ENCODE measurements at regions not wholly inside any gene's neighbourhood (a gene's known extent, or its start where the extent isn't known, plus 50 kb on each side); places are given as distances from the start of the nearest gene placed in this dataset.

DNA sequence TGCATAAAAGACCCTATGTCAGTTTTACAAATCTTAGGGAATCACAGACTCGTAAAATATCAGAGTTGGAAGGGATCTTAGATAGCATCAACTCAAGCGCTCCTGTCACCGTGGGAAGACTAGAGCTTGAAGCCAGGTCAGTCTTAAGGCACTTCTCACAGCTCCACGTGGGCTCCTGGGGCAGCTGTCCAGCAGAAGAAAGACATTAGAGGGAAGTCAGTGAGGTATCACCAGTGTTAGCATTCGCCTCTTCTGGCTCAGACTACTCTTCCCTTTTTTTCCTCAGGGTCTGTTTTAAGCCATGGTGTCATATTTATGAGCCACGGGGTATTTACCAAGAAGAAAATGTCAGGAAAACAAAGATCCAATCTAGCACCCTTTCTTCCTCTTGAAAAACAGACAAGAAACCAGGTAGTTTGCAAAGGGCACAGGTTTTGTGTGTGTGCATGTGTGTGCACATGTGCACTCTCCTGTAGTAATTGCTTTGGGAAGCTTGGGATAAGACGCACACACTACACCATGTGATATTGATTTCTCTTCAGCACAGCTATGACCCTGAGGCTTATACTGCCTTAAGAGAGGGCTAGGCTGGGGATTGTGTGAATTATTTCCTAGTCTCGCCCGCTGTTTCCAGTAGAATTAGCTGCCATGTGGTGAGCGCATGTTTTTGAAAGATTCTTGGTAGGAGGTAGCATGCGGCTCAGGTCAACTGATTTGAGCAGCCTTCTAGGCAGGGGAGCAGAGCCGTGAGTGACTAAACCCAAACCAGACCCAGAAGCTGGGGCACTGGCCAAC, 61.0 kb upstream of the ELAC2 start:
- no peak overlapping the region for H3K27ac ChIP-seq (ENCODE audit: low read depth in 1 of 2, low read length in 1 of 2)
- no peaks in the 10 kb centered on the region for H3K9me3 ChIP-seq (ENCODE audit: control insufficient read depth in 2 of 2, insufficient read depth in 1 of 2, low read length in 1 of 2)
- H3K36me3 ChIP-seq (ENCODE audit: control insufficient read depth in 2 of 2, insufficient read depth in 2 of 2, low read length in 1 of 2), result no peaks in the 10 kb centered on the region
- DNase-seq (ENCODE audit: low read depth in 6 of 9, low spot score in 9 of 9), result no peak
- H3K4me3 ChIP-seq (ENCODE audit: low read length in 2 of 2), result no peak overlapping the region
- WGBS, result 78% methylated on average over 12 of the region's 12 CpGs
- no peaks in the 10 kb centered on the region for H3K4me1 ChIP-seq (ENCODE audit: control insufficient read depth in 2 of 2, insufficient read depth in 2 of 2, low read length in 2 of 2)
- no peaks in the 10 kb centered on the region for H3K27me3 ChIP-seq (ENCODE audit: control insufficient read depth in 2 of 2, insufficient read depth in 1 of 2, low read length in 1 of 2)

DNA sequence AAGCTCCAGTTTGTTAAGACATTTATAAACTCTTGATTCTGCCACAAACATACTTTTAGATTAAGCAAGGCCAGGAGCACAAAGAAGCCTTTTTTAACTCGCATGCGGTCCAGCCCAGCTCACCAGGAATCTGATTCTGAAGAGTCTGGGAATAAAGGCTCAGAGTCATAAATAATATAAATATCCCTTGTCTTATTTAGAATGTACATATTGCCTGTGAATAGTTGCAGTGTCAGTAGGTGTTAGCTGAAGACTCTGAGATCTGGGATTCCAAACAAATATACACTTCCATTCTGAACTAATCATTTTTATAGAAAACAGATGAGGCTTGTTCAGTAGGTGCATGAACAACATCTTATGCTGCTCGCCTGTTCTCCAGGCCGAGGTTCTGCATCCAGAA, 59.1 kb upstream of the ELAC2 start:
- DNase-seq (ENCODE audit: low read depth in 6 of 9, low spot score in 9 of 9), result no peak

DNA sequence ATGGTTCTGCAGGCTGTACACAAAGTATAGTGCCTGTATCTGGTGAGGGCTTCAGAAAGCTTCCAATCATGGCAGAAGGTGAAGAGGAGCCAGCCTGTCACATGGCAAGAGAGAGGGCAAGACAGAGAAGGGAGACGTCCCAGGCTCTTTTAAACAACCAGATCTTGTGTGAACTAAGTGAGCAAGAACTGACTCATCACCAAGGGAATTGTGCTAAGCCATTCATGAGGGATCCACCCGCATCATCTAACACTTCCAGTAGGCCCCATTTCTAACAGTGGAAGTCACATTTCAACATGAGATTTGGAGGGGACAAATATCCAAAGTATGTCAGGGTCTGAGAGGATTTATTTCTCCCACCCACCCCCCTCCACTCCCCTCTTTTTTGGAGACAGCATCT, 56.2 kb upstream of the ELAC2 start:
- no peak for DNase-seq (ENCODE audit: low read depth in 6 of 9, low spot score in 9 of 9)
- no peaks in the 10 kb centered on the region for H3K36me3 ChIP-seq (ENCODE audit: control insufficient read depth in 2 of 2, insufficient read depth in 2 of 2, low read length in 1 of 2)
- no peak overlapping the region for H3K27ac ChIP-seq (ENCODE audit: low read depth in 1 of 2, low read length in 1 of 2)
- no peaks in the 10 kb centered on the region for H3K9me3 ChIP-seq (ENCODE audit: control insufficient read depth in 2 of 2, insufficient read depth in 1 of 2, low read length in 1 of 2)
- H3K27me3 ChIP-seq (ENCODE audit: control insufficient read depth in 2 of 2, insufficient read depth in 1 of 2, low read length in 1 of 2), result no peaks in the 10 kb centered on the region
- H3K4me3 ChIP-seq (ENCODE audit: low read length in 2 of 2), result no peak overlapping the region
- 82% methylated on average over 2 of the region's 2 CpGs for WGBS
- H3K4me1 ChIP-seq (ENCODE audit: control insufficient read depth in 2 of 2, insufficient read depth in 2 of 2, low read length in 2 of 2), result no peaks in the 10 kb centered on the region

More for the DNA sequence above, 59.1 kb upstream of the ELAC2 start:
- H3K27ac ChIP-seq (ENCODE audit: low read depth in 1 of 2, low read length in 1 of 2), result no peak overlapping the region
- no peaks in the 10 kb centered on the region for H3K36me3 ChIP-seq (ENCODE audit: control insufficient read depth in 2 of 2, insufficient read depth in 2 of 2, low read length in 1 of 2)
- no peak overlapping the region for H3K4me3 ChIP-seq (ENCODE audit: low read length in 2 of 2)
- no peaks in the 10 kb centered on the region for H3K4me1 ChIP-seq (ENCODE audit: control insufficient read depth in 2 of 2, insufficient read depth in 2 of 2, low read length in 2 of 2)
- WGBS, result 93% methylated on average over 4 of the region's 4 CpGs
- no peaks in the 10 kb centered on the region for H3K27me3 ChIP-seq (ENCODE audit: control insufficient read depth in 2 of 2, insufficient read depth in 1 of 2, low read length in 1 of 2)
- H3K9me3 ChIP-seq (ENCODE audit: control insufficient read depth in 2 of 2, insufficient read depth in 1 of 2, low read length in 1 of 2), result no peaks in the 10 kb centered on the region

DNA sequence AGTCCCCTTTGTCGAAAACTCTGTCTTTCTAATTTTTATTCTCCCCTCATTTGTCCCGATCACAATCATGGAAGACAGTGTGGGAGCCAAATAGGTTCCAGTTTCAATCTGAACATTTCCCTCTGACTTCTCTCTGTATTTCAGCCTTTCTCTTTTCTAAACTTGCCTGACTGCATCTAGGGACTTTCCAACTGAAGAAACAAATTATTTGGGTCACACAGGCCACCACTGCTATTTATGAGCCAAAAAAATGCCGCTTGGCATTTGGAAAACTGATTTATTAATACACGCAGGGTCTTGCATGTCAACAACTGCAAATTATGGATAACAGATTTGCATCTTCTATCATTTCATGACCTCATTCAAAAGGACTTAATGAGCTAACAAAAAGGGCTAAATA, 55.2 kb upstream of the ELAC2 start:
- H3K4me1 ChIP-seq (ENCODE audit: control insufficient read depth in 2 of 2, insufficient read depth in 2 of 2, low read length in 2 of 2), result no peaks in the 10 kb centered on the region
- 89% methylated on average over 4 of the region's 4 CpGs for WGBS
- no peaks in the 10 kb centered on the region for H3K27me3 ChIP-seq (ENCODE audit: control insufficient read depth in 2 of 2, insufficient read depth in 1 of 2, low read length in 1 of 2)
- H3K9me3 ChIP-seq (ENCODE audit: control insufficient read depth in 2 of 2, insufficient read depth in 1 of 2, low read length in 1 of 2), result no peaks in the 10 kb centered on the region
- DNase-seq (ENCODE audit: low read depth in 6 of 9, low spot score in 9 of 9), result no peak
- no peak overlapping the region for H3K27ac ChIP-seq (ENCODE audit: low read depth in 1 of 2, low read length in 1 of 2)
- no peak overlapping the region for H3K4me3 ChIP-seq (ENCODE audit: low read length in 2 of 2)
- no peaks in the 10 kb centered on the region for H3K36me3 ChIP-seq (ENCODE audit: control insufficient read depth in 2 of 2, insufficient read depth in 2 of 2, low read length in 1 of 2)

DNA sequence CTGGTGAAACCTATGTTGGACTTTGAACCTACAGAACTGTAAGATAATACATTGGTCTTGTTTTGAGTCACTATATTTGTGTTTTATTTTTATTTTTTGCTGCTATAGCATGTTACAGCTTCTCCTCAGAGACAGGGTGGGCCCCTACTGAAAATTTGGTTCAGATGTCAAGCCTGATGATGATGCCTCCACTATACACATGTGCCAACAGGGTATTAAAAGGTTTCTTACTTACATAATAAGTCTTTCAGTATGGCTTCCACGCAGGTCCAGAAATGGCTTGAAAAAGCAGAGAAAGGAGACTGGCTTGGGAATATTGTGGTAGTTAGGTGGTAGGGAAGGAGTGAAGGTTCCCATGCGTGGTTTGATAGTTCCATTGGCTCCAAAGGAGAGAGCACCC, 52.9 kb upstream of the ELAC2 start:
- H3K36me3 ChIP-seq (ENCODE audit: control insufficient read depth in 2 of 2, insufficient read depth in 2 of 2, low read length in 1 of 2), result no peaks in the 10 kb centered on the region
- H3K4me1 ChIP-seq (ENCODE audit: control insufficient read depth in 2 of 2, insufficient read depth in 2 of 2, low read length in 2 of 2), result no peaks in the 10 kb centered on the region
- no peak overlapping the region for H3K27ac ChIP-seq (ENCODE audit: low read depth in 1 of 2, low read length in 1 of 2)
- H3K27me3 ChIP-seq (ENCODE audit: control insufficient read depth in 2 of 2, insufficient read depth in 1 of 2, low read length in 1 of 2), result no peaks in the 10 kb centered on the region
- DNase-seq (ENCODE audit: low read depth in 6 of 9, low spot score in 9 of 9), result no peak
- WGBS, result 91% methylated on average over 2 of the region's 2 CpGs
- no peak overlapping the region for H3K4me3 ChIP-seq (ENCODE audit: low read length in 2 of 2)
- no peaks in the 10 kb centered on the region for H3K9me3 ChIP-seq (ENCODE audit: control insufficient read depth in 2 of 2, insufficient read depth in 1 of 2, low read length in 1 of 2)

DNA sequence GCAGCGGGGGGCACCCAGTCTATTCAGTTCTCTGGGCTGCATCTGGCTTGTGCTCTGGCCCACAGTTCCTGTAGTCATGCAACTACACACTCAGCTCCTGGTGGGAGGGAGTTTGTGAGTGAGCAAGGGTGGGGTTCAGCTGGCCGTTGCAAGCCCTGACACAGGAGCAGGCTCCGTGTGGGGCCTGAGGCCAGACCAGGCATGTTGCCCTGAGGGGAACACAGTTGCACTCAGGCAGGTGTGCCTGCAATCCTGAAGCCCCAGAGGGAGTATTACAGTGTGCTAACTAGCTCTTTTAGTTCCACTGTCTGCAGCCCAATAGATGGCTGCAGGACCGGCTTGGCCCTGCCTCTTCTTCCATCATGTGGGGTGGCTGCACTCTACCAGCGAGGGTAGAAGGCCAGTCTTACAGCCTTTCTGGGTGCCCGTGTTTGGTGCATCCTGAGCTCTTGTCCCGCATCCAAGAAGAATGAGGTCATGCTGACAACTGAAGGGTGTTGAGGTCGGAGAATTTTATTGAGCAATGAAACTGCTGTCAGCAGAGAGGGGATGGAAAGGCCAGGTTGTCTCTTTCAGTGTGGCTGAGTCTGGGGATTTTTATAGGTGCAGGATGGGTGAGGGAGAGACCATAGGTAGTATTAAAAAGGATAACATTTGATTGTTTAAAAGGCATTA, 49.9 kb upstream of the ELAC2 start:
- H3K4me3 ChIP-seq (ENCODE audit: low read length in 2 of 2), result no peak overlapping the region
- WGBS, result 81% methylated on average over 8 of the region's 8 CpGs
- DNase-seq (ENCODE audit: low read depth in 6 of 9, low spot score in 9 of 9), result no peak
- no peaks in the 10 kb centered on the region for H3K9me3 ChIP-seq (ENCODE audit: control insufficient read depth in 2 of 2, insufficient read depth in 1 of 2, low read length in 1 of 2)
- H3K36me3 ChIP-seq (ENCODE audit: control insufficient read depth in 2 of 2, insufficient read depth in 2 of 2, low read length in 1 of 2), result no peaks in the 10 kb centered on the region
- H3K27ac ChIP-seq (ENCODE audit: low read depth in 1 of 2, low read length in 1 of 2), result no peak overlapping the region
- H3K4me1 ChIP-seq (ENCODE audit: control insufficient read depth in 2 of 2, insufficient read depth in 2 of 2, low read length in 2 of 2), result no peaks in the 10 kb centered on the region
- H3K27me3 ChIP-seq (ENCODE audit: control insufficient read depth in 2 of 2, insufficient read depth in 1 of 2, low read length in 1 of 2), result no peaks in the 10 kb centered on the region

Measured in thymus (tissue), 11 donors.